Neural progenitor cell (in vitro differentiated cells): ENCODE measurements at regions not wholly inside any gene's neighbourhood (a gene's known extent, or its start where the extent isn't known, plus 50 kb on each side); places are given as distances from the start of the nearest gene placed in this dataset.

Source experiments
- DNase-seq: peaks from one replicate; pipeline ENCODE4 v3.0.0-alpha.2; 2016; ENCODE audit warnings: low spot score
- H2AFZ ChIP-seq: fragments of 200-600 bp; sonication (generic); replicated peaks from 2 replicates; pipeline ENCODE4 v1.6.1; 2016; ENCODE audit warnings: antibody characterized with exemption
- H3F3A ChIP-seq: fragments of 200-600 bp; sonication (generic); 2 replicates; pipeline ENCODE4 v1.6.1; 2016; ENCODE audit warnings: antibody characterized with exemption, low read depth
- H3K27ac ChIP-seq: fragments of 200-600 bp; sonication (generic); 2 replicates; pipeline ENCODE4 v1.5.1; 2016; ENCODE audit warnings: mild to moderate bottlenecking
- H3K27me3 ChIP-seq: fragments of 200-600 bp; sonication (generic); 2 replicates; pipeline ENCODE4 v1.6.1; 2016; ENCODE audit warnings: mild to moderate bottlenecking, moderate library complexity
- H3K36me3 ChIP-seq: fragments of 200-600 bp; sonication (generic); 2 replicates; pipeline ENCODE4 v1.5.1; 2016
- H3K4me1 ChIP-seq: fragments of 200-600 bp; sonication (generic); 2 replicates; pipeline ENCODE4 v1.6.1; 2016; ENCODE audit warnings: mixed run types
- H3K4me2 ChIP-seq: fragments of 200-600 bp; sonication (generic); 2 replicates; pipeline ENCODE4 v1.6.1; 2016
- H3K4me3 ChIP-seq: fragments of 200-600 bp; sonication (generic); 2 replicates; pipeline ENCODE4 v1.5.1; 2016
- H3K79me2 ChIP-seq: fragments of 200-600 bp; sonication (generic); 2 replicates; pipeline ENCODE4 v1.6.1; 2016; ENCODE audit warnings: low read depth
- H3K9ac ChIP-seq: fragments of 200-600 bp; sonication (generic); 2 replicates; pipeline ENCODE4 v1.6.1; 2016
- H3K9me3 ChIP-seq: fragments of 200-600 bp; sonication (generic); 2 replicates; pipeline ENCODE4 v1.5.1; 2016; ENCODE audit warnings: low read depth
- H4K20me1 ChIP-seq: fragments of 200-600 bp; sonication (generic); 2 replicates; pipeline ENCODE4 v1.6.1; 2016; ENCODE audit warnings: low read depth
- H3K27ac Mint-ChIP-seq: 3 replicates; pipeline ENCODE4 v1.8.0; 2021; ENCODE audit warnings: mixed read lengths
- H3K27me3 Mint-ChIP-seq: 2 replicates; pipeline ENCODE4 v1.8.0; 2022; ENCODE audit warnings: low read depth, mild to moderate bottlenecking, inconsistent platforms, moderate library complexity, mixed read lengths; ENCODE audit not compliant: insufficient read depth
- H3K36me3 Mint-ChIP-seq: 3 replicates; pipeline ENCODE4 v1.8.0; 2021; ENCODE audit warnings: mixed read lengths
- H3K4me1 Mint-ChIP-seq: 3 replicates; pipeline ENCODE4 v1.8.0; 2021; ENCODE audit warnings: mixed read lengths
- H3K4me3 Mint-ChIP-seq: 3 replicates; pipeline ENCODE4 v1.8.0; 2021; ENCODE audit warnings: mild to moderate bottlenecking, moderate library complexity, mixed read lengths
- H3K9me3 Mint-ChIP-seq: 3 replicates; pipeline ENCODE4 v1.8.0; 2020; ENCODE audit warnings: mixed read lengths
- CTCF ChIP-seq: fragments of 200-600 bp; sonication (generic); IDR thresholded peaks from 2 replicates; pipeline ENCODE4 v1.5.1; 2017; ENCODE audit warnings: antibody characterized with exemption, mild to moderate bottlenecking
- EZH2 ChIP-seq: fragments of 200-600 bp; sonication (generic); IDR thresholded peaks from 2 replicates; pipeline ENCODE4 v1.6.1; 2017; ENCODE audit warnings: antibody characterized with exemption, mild to moderate bottlenecking, moderate library complexity
- EZH2phosphoT487 ChIP-seq: fragments of 200-600 bp; sonication (generic); IDR thresholded peaks from 2 replicates; pipeline ENCODE4 v1.6.1; 2017; ENCODE audit warnings: antibody characterized with exemption

DNA sequence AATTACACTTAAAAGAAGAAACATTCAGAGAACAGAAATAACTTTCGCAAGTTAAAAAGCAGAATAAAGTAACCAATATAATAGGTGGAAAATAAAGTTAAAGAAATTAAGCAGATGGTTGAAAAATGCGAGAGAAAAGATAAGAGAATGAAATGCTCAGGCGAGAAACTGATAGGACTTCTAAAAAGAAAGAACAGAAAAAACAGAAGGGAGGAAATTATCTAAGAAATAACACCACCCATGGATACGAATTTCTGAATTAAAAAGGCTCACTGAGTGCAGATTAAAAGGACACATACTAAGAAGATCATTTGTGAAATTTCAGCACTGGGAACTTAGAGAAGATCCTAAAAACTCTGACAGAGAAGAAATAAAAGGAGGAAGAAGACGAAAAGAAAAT, 92.0 kb downstream of the HLX start:
- H3K27me3 ChIP-seq = no peaks in the 10 kb centered on the region
- H2AFZ ChIP-seq = no peak overlapping the region
- no peak overlapping the region for H3K27ac ChIP-seq
- peaks cover 6% of the 10 kb centered on the region for H3K4me1 ChIP-seq
- H4K20me1 ChIP-seq = no peaks in the 10 kb centered on the region
- TF ChIP-seq EZH2 = no peak
- no peak for TF ChIP-seq CTCF
- no peaks in the 10 kb centered on the region for H3K36me3 ChIP-seq
- Mint-ChIP-seq H3K4me3 (no peak overlapping the region), H3K9me3 (no peaks in the 10 kb centered on the region), H3K27me3 (no peaks in the 10 kb centered on the region), H3K4me1 (no peaks in the 10 kb centered on the region), H3K36me3 (no peaks in the 10 kb centered on the region), H3K27ac (no peak overlapping the region)
- no peaks in the 10 kb centered on the region for H3K9me3 ChIP-seq
- no peak overlapping the region for H3K9ac ChIP-seq
- H3F3A ChIP-seq = no peaks in the 10 kb centered on the region
- H3K4me3 ChIP-seq = no peak overlapping the region
- no peak for DNase-seq
- no peaks in the 10 kb centered on the region for H3K79me2 ChIP-seq
- H3K4me2 ChIP-seq = no peak overlapping the region

GRCh38 chr1:220974431-220974830, 95.2 kb downstream of the HLX start:
- Histone ChIP-seq H3K4me2 (no peak overlapping the region), H3K4me1 (peaks cover 6% of the 10 kb centered on the region), H3K9me3 (no peaks in the 10 kb centered on the region), H3F3A (no peaks in the 10 kb centered on the region), H3K27me3 (no peaks in the 10 kb centered on the region), H3K36me3 (no peaks in the 10 kb centered on the region), H3K79me2 (no peaks in the 10 kb centered on the region), H4K20me1 (no peaks in the 10 kb centered on the region), H3K9ac (no peak overlapping the region), H3K4me3 (no peak overlapping the region), H3K27ac (no peak overlapping the region), H2AFZ (peak overlapping the region; percentile 30)
- H3K4me1 Mint-ChIP-seq = no peaks in the 10 kb centered on the region
- TF ChIP-seq EZH2phosphoT487 (no peak), EZH2 (no peak), CTCF (no peak)
- H3K4me3 Mint-ChIP-seq = no peak overlapping the region
- H3K9me3 Mint-ChIP-seq = no peaks in the 10 kb centered on the region
- peak; percentile 56 for DNase-seq
- H3K36me3 Mint-ChIP-seq = no peaks in the 10 kb centered on the region
- H3K27me3 Mint-ChIP-seq = no peaks in the 10 kb centered on the region
- no peak overlapping the region for H3K27ac Mint-ChIP-seq

DNA sequence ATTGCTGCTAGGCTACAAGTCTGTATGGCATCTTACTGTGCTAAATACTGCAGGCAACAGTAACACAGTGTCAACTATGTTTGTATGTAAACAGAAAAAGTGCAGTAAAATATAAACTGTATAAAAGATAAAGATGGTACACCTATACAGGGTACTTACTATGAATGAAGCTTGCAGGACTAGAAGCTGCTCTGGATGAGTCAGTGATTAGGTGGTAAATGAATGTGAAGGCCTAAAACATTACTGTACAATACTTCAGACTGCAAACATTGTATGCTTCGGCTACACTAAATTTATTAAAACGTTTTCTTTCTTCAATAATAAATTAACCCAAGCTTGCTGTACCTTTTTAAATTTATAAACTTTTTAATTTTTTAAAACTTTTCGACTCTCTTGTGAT, 97.1 kb downstream of the HLX start:
- no peaks in the 10 kb centered on the region for H3K36me3 Mint-ChIP-seq
- no peaks in the 10 kb centered on the region for H3K9me3 Mint-ChIP-seq
- no peak for DNase-seq
- Histone ChIP-seq H3K4me2 (no peak overlapping the region), H3K27me3 (no peaks in the 10 kb centered on the region), H3K79me2 (no peaks in the 10 kb centered on the region), H3K4me1 (peaks cover 6% of the 10 kb centered on the region), H3K27ac (no peak overlapping the region), H4K20me1 (no peaks in the 10 kb centered on the region), H3K9ac (no peak overlapping the region), H3F3A (no peaks in the 10 kb centered on the region), H3K9me3 (no peaks in the 10 kb centered on the region), H3K4me3 (no peak overlapping the region), H2AFZ (no peak overlapping the region), H3K36me3 (no peaks in the 10 kb centered on the region)
- no peak for TF ChIP-seq EZH2phosphoT487
- TF ChIP-seq CTCF = no peak
- TF ChIP-seq EZH2 = no peak
- H3K4me3 Mint-ChIP-seq = no peak overlapping the region
- no peaks in the 10 kb centered on the region for H3K4me1 Mint-ChIP-seq
- H3K27me3 Mint-ChIP-seq = no peaks in the 10 kb centered on the region
- H3K27ac Mint-ChIP-seq = no peak overlapping the region

DNA sequence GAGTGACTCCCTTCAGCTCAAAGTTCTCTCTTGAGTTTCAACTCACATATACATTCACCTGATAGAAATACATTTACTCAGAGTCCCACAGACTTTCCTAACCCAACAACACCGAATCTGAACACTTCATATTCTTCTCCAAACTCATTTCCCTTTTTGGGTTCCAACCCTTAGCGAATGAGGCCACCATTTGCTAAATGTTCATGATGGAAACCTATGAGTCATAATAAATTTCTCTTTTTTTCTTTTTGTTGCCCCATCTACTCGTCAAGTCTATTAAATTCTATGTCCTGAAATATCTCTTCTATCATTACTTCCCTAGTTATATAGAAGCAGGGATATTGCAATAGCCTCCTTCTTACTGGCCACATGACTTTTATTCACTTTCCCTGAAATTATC, 100.1 kb downstream of the HLX start:
- Histone ChIP-seq H3K4me3 (no peak overlapping the region), H3K27me3 (no peaks in the 10 kb centered on the region), H2AFZ (no peak overlapping the region), H3K9me3 (no peaks in the 10 kb centered on the region), H3K9ac (no peak overlapping the region), H3K4me2 (no peak overlapping the region), H3F3A (no peaks in the 10 kb centered on the region), H3K36me3 (no peaks in the 10 kb centered on the region), H3K4me1 (peaks cover 8% of the 10 kb centered on the region), H3K27ac (no peak overlapping the region), H4K20me1 (no peaks in the 10 kb centered on the region), H3K79me2 (no peaks in the 10 kb centered on the region)
- Mint-ChIP-seq H3K36me3 (no peaks in the 10 kb centered on the region), H3K4me3 (no peak overlapping the region), H3K4me1 (peaks cover 5% of the 10 kb centered on the region), H3K27me3 (no peaks in the 10 kb centered on the region), H3K9me3 (no peaks in the 10 kb centered on the region), H3K27ac (no peak overlapping the region)
- no peak for DNase-seq
- TF ChIP-seq CTCF (no peak), EZH2phosphoT487 (no peak)
